Endothelial cell (in vitro differentiated cells): ENCODE measurements at regions not wholly inside any gene's neighbourhood (a gene's known extent, or its start where the extent isn't known, plus 50 kb on each side); places are given as distances from the start of the nearest gene placed in this dataset.

Source experiments
- DNase-seq: peaks from one replicate; pipeline ENCODE4 v3.0.0; 2021; ENCODE audit warnings: low spot score
- H3K27ac Mint-ChIP-seq: one replicate; pipeline ENCODE4 v1.8.0; 2021; ENCODE audit warnings: mixed read lengths, inconsistent platforms; ENCODE audit not compliant: unreplicated experiment
- H3K27me3 Mint-ChIP-seq: one replicate; pipeline ENCODE4 v1.8.0; 2021; ENCODE audit warnings: mild to moderate bottlenecking, moderate library complexity, mixed read lengths, inconsistent platforms; ENCODE audit not compliant: unreplicated experiment
- H3K36me3 Mint-ChIP-seq: one replicate; pipeline ENCODE4 v1.8.0; 2021; ENCODE audit warnings: mild to moderate bottlenecking, low read depth, mixed read lengths, inconsistent platforms; ENCODE audit not compliant: unreplicated experiment
- H3K4me1 Mint-ChIP-seq: one replicate; pipeline ENCODE4 v1.8.0; 2021; ENCODE audit warnings: mild to moderate bottlenecking, mixed read lengths, inconsistent platforms; ENCODE audit not compliant: unreplicated experiment
- H3K4me3 Mint-ChIP-seq: one replicate; pipeline ENCODE4 v1.8.0; 2021; ENCODE audit warnings: mild to moderate bottlenecking, mixed read lengths, inconsistent platforms; ENCODE audit not compliant: unreplicated experiment
- H3K9me3 Mint-ChIP-seq: one replicate; pipeline ENCODE4 v1.8.0; 2021; ENCODE audit warnings: mixed read lengths, inconsistent platforms; ENCODE audit not compliant: unreplicated experiment
- TF ChIP-seq, protein P1 (sequence below): fragments of 200-600 bp; sonication (generic); IDR thresholded peaks from one replicate; pipeline ENCODE4 v1.5.0; 2021; ENCODE audit warnings: antibody characterized with exemption; ENCODE audit not compliant: unreplicated experiment

DNA sequence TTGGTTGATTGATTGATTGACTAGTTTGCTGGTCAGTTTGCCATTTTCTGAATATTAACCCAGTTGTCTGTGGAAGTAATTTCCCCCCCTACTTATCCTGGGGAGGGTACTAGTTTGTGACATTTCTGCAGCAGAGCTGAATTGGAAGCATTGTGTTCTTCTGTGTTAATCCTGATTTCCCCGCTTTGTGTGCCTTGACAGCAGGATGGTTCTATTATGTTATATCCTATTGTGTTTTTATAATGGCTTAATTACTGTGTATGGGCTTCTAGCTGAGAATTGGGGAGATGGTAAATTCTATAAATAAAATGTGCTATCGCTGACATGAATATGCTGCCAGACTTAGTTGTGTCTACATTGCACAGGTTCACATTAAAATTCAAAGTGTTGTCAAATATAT, 499.7 kb downstream of the COG6 start:
- no peak overlapping the region for H3K27ac Mint-ChIP-seq
- peaks cover 3% of the 10 kb centered on the region for H3K4me1 Mint-ChIP-seq
- H3K9me3 Mint-ChIP-seq, result no peaks in the 10 kb centered on the region
- no peaks in the 10 kb centered on the region for H3K36me3 Mint-ChIP-seq
- no peak overlapping the region for H3K4me3 Mint-ChIP-seq
- H3K27me3 Mint-ChIP-seq, result peaks cover 2% of the 10 kb centered on the region
- DNase-seq, result no peak
- TF ChIP-seq, protein P1, sequence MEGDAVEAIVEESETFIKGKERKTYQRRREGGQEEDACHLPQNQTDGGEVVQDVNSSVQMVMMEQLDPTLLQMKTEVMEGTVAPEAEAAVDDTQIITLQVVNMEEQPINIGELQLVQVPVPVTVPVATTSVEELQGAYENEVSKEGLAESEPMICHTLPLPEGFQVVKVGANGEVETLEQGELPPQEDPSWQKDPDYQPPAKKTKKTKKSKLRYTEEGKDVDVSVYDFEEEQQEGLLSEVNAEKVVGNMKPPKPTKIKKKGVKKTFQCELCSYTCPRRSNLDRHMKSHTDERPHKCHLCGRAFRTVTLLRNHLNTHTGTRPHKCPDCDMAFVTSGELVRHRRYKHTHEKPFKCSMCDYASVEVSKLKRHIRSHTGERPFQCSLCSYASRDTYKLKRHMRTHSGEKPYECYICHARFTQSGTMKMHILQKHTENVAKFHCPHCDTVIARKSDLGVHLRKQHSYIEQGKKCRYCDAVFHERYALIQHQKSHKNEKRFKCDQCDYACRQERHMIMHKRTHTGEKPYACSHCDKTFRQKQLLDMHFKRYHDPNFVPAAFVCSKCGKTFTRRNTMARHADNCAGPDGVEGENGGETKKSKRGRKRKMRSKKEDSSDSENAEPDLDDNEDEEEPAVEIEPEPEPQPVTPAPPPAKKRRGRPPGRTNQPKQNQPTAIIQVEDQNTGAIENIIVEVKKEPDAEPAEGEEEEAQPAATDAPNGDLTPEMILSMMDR, result no peak

DNA sequence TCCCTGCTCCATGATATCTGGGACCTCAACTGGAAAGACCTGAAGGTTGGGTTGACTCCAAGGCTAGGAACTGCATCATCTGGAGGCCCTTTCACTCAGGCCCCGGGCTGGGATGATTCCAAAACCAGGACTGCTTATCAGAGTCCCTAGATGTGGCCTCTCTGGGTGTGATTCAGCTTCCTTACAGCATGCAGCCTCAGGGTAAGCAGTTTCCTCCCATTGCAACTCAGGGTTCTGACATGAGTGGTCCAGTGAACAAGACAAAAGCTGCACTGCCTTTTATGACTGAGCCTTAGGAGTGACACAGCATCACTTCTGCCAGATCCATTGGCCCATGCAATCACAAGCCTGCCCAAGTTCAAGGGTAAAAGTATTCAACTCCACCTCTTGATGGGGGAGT, 502.8 kb downstream of the COG6 start:
- no peak overlapping the region for H3K4me3 Mint-ChIP-seq
- DNase-seq, result no peak
- H3K9me3 Mint-ChIP-seq, result no peaks in the 10 kb centered on the region
- TF ChIP-seq, protein P1, result no peak
- H3K27me3 Mint-ChIP-seq, result peaks cover 3% of the 10 kb centered on the region
- no peak overlapping the region for H3K27ac Mint-ChIP-seq
- H3K36me3 Mint-ChIP-seq, result no peaks in the 10 kb centered on the region
- peaks cover 3% of the 10 kb centered on the region for H3K4me1 Mint-ChIP-seq

DNA sequence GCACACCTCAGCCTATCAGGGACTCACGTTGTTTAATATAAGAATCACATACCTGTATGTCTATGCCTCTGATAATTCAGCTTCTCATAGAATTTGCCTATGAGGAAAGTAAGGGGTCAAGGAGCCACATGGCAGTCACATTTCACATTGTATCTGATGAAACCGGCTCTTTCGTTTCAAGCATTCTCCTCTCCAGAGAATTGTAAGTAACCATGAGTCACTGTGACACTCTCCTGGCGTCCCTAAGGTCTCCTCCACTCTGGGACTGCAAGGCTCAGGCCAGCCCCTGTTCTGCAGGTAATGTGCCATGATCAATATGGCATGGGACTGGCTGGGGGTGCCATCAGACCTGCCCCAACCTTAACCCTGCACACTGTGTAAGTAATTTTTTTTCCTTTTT, 503.3 kb downstream of the COG6 start:
- no peak for DNase-seq
- no peaks in the 10 kb centered on the region for H3K36me3 Mint-ChIP-seq
- H3K9me3 Mint-ChIP-seq, result no peaks in the 10 kb centered on the region
- peaks cover 7% of the 10 kb centered on the region for H3K27me3 Mint-ChIP-seq
- no peak overlapping the region for H3K4me3 Mint-ChIP-seq
- TF ChIP-seq, protein P1, result no peak
- H3K4me1 Mint-ChIP-seq, result peaks cover 3% of the 10 kb centered on the region
- H3K27ac Mint-ChIP-seq, result no peak overlapping the region

- Mint-ChIP-seq H3K4me1 (peaks cover 3% of the 10 kb centered on the region), H3K27me3 (peaks cover 7% of the 10 kb centered on the region), H3K36me3 (no peaks in the 10 kb centered on the region), H3K9me3 (no peaks in the 10 kb centered on the region), H3K27ac (no peak overlapping the region), H3K4me3 (no peak overlapping the region)
- DNase-seq, result no peak
- TF ChIP-seq, protein P1, result no peak
These were observed 504.3 kb downstream of the COG6 start for GRCh38 chr13:40159736-40160135.

DNA sequence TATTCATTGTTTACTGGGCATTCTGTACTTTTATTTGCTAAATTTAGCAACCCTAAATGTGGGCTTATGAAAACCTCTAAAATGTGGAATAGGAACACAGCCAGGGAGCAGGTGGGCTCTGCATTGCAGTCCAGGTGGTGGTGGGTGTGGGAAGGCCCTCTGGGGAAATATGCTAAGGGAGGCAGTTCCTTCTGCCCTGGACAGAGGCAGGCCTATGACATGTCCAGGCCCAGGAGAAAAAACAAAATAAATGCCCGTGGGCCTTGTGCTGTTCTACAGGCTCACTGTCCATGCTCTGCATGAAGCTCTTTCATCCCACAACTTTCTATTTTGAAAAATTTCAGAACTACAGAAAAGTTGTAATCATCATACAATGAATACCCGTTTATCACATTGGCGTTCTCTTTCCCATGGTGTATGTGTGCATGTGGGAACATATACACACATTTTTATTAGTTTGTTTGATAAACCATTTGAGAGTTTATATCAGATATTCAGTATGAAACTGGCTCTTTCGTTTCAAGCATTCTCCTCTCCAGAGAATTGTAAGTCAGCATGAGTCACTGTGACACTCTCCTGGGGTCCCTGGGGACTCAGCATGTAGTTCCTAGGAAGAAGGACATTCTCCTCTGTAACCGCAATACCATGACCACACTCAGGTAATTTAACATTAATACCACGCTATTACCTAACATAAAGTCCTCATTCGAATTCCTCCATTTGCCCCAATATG, 505.3 kb downstream of the COG6 start:
- H3K36me3 Mint-ChIP-seq, result no peaks in the 10 kb centered on the region
- DNase-seq, result no peak
- H3K27me3 Mint-ChIP-seq, result peaks cover 7% of the 10 kb centered on the region
- H3K27ac Mint-ChIP-seq, result no peak overlapping the region
- no peaks in the 10 kb centered on the region for H3K4me1 Mint-ChIP-seq
- no peak overlapping the region for H3K4me3 Mint-ChIP-seq
- no peaks in the 10 kb centered on the region for H3K9me3 Mint-ChIP-seq
- TF ChIP-seq, protein P1, result no peak
